ENCODE measurements at regions not wholly inside any gene's neighbourhood (a gene's known extent, or its start where the extent isn't known, plus 50 kb on each side); places are given as distances from the start of the nearest gene placed in this dataset.
"Not testable (repeated sequence)": the region's sequence is repeated elsewhere in the genome, so short reads cannot be mapped to it uniquely, and the experiment has no call there.

DNA sequence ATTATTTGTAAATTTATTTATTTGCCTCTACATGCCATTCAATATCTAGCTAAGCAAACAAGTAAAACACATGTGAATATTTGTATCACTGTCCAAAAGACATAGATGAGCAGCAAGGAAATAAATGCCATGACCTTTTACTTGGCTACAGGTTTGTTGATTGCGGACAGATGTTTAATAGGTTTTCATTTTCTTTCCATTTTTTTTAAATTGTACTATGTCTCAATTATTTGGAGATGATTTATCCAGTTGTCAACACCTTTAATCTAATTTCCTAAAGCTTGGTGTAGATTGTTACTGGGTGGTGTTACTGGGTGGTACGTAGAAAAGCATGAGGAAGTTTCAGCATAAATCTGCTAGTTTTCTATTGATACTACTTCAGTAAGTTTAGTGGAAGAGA, 560.6 kb upstream of the SPRY2 start:
- Mint-ChIP-seq H3K27ac (no peak overlapping the region), H3K27me3 (no peaks in the 10 kb centered on the region), H3K4me3 (no peak overlapping the region), H3K4me1 (ENCODE audit: low read depth) (no peaks in the 10 kb centered on the region), H3K36me3 (ENCODE audit: low read depth) (no peaks in the 10 kb centered on the region), H3K9me3 (peaks cover 5% of the 10 kb centered on the region)

DNA sequence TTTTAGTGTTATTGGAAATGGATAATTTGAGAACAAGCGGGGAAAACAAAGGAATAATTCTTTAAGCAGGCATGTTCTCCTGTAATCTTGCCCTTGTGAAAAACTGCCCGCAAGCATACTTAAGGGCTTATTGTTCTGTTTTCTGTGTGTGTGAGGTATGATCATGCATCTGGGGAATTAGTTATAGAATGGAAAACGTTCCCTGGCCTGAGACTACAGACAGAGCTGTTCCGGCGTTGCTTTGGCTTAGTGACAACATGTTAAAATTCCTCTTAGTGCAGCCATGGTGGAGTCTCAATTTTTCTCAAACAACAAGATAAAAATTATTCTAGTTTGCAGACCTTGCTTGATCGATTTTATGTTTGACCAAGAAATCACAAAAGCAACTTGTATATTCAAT, 560.2 kb upstream of the SPRY2 start:
- Mint-ChIP-seq H3K4me1 (ENCODE audit: low read depth) (no peaks in the 10 kb centered on the region), H3K27ac (no peak overlapping the region), H3K9me3 (peaks cover 5% of the 10 kb centered on the region), H3K27me3 (no peaks in the 10 kb centered on the region), H3K4me3 (no peak overlapping the region), H3K36me3 (ENCODE audit: low read depth) (no peaks in the 10 kb centered on the region)

DNA sequence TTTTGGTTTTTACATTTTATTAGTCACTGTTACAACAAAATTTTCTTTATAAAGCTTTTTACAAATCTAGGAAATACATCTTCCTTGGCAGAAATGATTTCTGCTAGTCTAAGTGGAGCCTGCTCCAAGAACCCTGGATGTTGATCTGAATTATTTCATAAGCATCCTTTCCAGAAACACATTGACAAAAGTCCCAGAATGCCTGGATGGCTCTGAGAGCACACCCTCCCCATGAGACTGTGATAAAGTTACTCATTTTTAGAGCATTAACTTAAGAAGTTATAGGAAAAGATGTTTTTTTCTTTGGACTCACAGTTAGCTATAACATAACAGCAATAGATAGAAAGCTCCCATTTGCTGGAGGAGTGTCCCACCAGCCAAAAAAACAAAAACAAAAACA, 559.6 kb upstream of the SPRY2 start:
- Mint-ChIP-seq H3K9me3 (peaks cover 5% of the 10 kb centered on the region), H3K27me3 (no peaks in the 10 kb centered on the region), H3K36me3 (ENCODE audit: low read depth) (no peaks in the 10 kb centered on the region), H3K4me1 (ENCODE audit: low read depth) (no peaks in the 10 kb centered on the region), H3K27ac (no peak overlapping the region), H3K4me3 (no peak overlapping the region)

DNA sequence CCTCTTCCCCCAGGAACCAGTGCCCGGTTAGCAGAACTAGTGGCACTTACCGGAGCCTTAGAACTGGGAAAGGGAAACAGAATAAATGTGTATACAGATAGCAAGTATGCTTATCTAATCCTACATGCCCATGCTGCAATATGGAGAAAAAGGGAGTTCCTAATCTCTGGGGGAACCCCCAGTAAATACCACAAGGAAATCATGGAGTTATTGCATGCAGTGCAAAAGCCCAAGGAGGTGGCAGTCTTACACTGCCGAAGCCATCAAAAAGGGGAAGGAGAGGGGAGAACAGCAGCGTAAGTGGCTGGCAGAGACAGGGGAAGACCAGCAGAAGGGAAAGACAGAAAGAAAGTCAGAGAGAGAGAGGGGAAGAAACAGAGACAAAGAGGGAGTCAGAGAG, 556.7 kb upstream of the SPRY2 start:
- H3K4me3 Mint-ChIP-seq; H3K9me3 Mint-ChIP-seq; H3K4me1 Mint-ChIP-seq (ENCODE audit: low read depth); H3K27ac Mint-ChIP-seq; H3K27me3 Mint-ChIP-seq; H3K36me3 Mint-ChIP-seq (ENCODE audit: low read depth): not testable (repeated sequence)

DNA sequence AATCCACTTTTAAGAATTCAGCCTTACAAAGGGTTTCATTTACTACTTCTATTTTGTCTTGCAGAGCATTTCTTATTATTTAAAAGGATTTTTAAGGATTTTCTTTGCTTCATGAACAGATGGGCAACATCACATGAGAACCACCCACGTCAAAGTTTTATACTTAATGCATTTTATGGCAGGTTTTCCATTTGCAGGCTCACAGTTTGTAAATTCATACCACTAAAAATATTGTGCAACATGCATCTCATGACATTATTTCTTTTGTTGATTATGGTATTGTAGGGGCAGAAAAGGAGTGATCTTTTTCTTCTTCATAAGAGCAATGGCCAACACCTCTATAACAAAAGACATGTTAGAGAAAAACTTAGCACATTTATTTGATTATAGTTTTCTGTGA, 554.0 kb upstream of the SPRY2 start:
- Mint-ChIP-seq H3K4me1 (ENCODE audit: low read depth) (no peaks in the 10 kb centered on the region), H3K36me3 (ENCODE audit: low read depth) (no peaks in the 10 kb centered on the region), H3K27ac (no peak overlapping the region), H3K27me3 (no peaks in the 10 kb centered on the region), H3K4me3 (no peak overlapping the region), H3K9me3 (no peaks in the 10 kb centered on the region)

DNA sequence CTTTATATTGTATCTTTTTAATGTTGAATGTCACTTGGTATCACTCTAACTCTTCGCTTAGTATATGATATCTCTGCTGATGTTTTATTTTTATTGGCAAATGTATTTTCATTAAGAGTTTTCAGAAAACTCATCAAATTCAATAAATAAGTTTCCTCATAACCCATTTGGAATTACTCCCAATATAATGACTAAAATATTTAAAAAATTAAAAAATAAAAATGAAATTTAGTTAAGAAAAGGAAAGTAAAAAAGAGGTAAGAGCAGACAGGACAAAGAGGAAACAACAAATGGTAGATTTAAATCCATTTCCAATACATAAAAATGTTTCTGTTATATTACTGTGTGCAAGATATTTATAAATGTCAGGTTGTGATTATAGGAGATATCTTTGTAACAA, 548.9 kb upstream of the SPRY2 start:
- Mint-ChIP-seq H3K27me3 (no peaks in the 10 kb centered on the region), H3K9me3 (no peaks in the 10 kb centered on the region), H3K4me3 (no peak overlapping the region), H3K36me3 (ENCODE audit: low read depth) (no peaks in the 10 kb centered on the region), H3K4me1 (ENCODE audit: low read depth) (no peaks in the 10 kb centered on the region), H3K27ac (no peak overlapping the region)

DNA sequence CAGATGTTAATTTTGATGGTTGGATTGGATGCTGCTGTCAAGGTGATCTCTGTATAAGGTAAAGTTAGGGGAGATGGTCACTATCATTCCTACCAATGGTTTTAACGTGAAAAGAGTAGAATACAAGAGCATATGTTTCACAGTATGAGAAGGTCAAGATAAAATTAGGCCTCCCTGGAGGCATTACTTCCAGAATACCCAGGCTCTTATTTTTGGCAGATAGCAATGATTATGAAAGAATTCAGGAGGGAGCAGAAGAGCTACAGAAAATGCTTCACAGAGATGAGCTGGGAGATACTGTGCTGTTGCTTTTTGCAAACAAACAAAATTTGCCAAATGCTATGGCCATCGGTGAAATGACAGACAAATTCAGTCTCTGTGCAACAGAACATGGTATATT, 547.5 kb upstream of the SPRY2 start:
- Mint-ChIP-seq H3K9me3 (no peaks in the 10 kb centered on the region), H3K4me3 (no peak overlapping the region), H3K36me3 (ENCODE audit: low read depth) (no peaks in the 10 kb centered on the region), H3K4me1 (ENCODE audit: low read depth) (no peaks in the 10 kb centered on the region), H3K27me3 (no peaks in the 10 kb centered on the region), H3K27ac (no peak overlapping the region)

DNA sequence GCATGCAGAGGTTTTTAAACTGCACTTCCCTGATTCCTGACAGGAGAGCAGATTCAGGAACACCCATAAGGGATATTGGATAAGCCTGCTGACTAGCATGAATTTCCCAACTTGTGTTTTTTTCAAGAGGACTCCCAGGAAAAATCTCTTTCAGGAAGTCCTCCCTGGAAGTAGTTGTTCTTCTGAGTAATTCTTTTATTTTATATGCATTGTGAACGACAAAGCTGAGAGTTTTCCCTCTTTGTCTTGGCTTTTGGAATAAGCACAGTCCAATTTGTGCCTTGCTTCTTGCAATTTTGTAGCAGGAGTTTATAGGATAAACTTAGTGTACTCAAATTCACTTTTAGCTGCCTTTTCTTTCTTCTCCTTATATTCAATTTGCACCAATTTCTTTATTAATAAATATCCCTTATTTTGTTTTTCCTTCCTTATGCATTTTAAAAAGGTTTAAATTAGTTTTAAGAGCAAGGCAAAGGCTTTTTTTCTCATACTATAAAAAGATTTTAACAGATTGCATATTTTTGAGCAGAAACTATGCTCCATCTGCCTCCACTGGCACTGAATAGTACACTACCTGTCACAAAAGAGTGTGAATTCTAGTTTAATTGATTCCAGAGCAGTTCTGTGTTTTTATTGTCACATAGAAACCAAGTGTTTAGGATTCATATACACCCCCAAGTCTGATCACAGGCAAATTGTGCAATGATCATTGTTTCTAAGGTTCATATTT, 543.3 kb upstream of the SPRY2 start:
- no peaks in the 10 kb centered on the region for H3K4me1 Mint-ChIP-seq (ENCODE audit: low read depth)
- no peak overlapping the region for H3K4me3 Mint-ChIP-seq
- H3K27me3 Mint-ChIP-seq: no peaks in the 10 kb centered on the region
- H3K9me3 Mint-ChIP-seq: peaks cover 4% of the 10 kb centered on the region
- H3K27ac Mint-ChIP-seq: no peak overlapping the region
- H3K36me3 Mint-ChIP-seq (ENCODE audit: low read depth): no peaks in the 10 kb centered on the region

DNA sequence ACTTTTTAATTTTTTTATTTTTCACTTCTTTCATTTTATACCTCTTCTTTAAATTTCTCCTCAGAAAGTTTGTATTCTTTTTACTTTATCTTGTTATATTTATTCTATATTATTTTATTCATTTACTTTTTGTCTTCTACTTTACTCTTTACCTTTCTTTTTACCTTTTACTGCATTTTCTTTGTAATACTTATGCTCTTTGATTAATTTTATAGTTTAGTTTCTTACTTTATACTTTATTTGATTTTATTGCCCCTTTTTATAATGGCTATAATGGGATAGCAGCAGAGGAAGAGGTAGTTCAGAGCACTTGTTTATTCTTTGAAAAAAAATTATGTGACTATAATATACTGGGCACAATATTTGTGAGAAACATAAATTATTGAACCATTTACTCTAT, 542.6 kb upstream of the SPRY2 start:
- Mint-ChIP-seq H3K36me3 (ENCODE audit: low read depth) (no peaks in the 10 kb centered on the region), H3K4me3 (no peak overlapping the region), H3K27ac (no peak overlapping the region), H3K9me3 (peaks cover 9% of the 10 kb centered on the region), H3K4me1 (ENCODE audit: low read depth) (no peaks in the 10 kb centered on the region), H3K27me3 (no peaks in the 10 kb centered on the region)

DNA sequence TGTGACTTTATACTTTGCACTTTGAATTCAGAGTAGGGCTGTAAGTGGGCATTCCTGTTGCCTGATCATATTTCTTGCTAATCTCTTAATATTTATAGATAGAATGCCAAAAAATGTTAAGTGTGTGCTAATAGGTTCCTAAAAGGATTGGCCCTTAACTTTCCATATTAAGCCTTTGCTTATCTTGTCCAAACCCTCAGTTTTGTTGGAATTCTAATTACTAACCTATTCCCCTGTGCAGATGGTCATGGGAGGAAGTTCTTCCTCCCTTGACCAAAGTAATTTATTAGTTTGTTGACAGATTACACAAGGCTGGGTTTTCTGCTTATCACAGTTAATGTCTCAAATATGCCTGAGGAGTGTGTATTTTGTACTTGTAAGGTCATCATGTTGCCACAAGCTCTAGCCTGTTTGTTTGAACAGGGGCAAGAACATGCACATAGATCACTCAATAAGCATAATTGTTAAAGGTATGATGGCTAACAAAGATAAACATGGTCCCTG, 541.1 kb upstream of the SPRY2 start:
- Mint-ChIP-seq H3K36me3 (ENCODE audit: low read depth) (no peaks in the 10 kb centered on the region), H3K4me3 (no peak overlapping the region), H3K27ac (no peak overlapping the region), H3K9me3 (peaks cover 10% of the 10 kb centered on the region), H3K27me3 (no peaks in the 10 kb centered on the region), H3K4me1 (ENCODE audit: low read depth) (no peaks in the 10 kb centered on the region)

DNA sequence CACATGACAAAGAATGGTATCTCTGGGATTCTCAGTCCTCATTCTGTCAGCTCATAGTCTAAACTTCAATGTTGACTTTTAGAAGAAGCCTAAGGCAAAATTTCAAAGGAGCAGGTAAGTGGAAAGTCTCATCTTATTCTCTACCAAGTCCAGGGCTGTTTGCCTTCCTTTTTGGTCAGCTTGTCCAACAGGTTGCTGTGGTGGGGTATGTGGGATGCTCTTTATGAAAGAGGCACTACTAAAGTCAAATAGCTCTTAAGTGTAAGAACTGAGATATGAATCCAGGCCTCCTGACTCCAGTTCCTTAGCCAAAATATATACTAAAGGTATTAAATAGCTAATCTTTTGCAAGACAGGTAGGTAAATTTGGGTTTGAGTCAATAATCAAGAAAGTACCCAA, 540.6 kb upstream of the SPRY2 start:
- no peak overlapping the region for H3K4me3 Mint-ChIP-seq
- H3K27me3 Mint-ChIP-seq: no peaks in the 10 kb centered on the region
- H3K27ac Mint-ChIP-seq: no peak overlapping the region
- H3K4me1 Mint-ChIP-seq (ENCODE audit: low read depth): no peaks in the 10 kb centered on the region
- H3K9me3 Mint-ChIP-seq: peaks cover 10% of the 10 kb centered on the region
- no peaks in the 10 kb centered on the region for H3K36me3 Mint-ChIP-seq (ENCODE audit: low read depth)

DNA sequence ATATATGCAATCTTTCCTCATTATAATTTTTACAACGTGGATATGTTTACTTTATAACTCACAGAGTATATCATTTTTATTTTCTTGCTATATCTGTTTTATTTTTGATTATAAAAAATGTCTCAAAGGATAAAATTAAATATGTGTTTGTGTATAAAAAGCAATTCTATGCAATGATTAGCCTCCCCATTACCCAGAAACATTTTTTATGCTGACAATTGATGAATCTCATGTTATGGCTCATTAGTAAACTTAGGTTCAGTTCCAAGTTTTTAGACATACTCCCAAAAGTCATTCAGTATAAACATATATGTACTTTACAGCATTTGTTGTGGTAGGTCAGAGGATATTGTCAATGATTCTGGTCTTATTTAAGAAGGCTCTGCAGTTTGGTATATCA, 540.1 kb upstream of the SPRY2 start:
- H3K27me3 Mint-ChIP-seq: no peaks in the 10 kb centered on the region

DNA sequence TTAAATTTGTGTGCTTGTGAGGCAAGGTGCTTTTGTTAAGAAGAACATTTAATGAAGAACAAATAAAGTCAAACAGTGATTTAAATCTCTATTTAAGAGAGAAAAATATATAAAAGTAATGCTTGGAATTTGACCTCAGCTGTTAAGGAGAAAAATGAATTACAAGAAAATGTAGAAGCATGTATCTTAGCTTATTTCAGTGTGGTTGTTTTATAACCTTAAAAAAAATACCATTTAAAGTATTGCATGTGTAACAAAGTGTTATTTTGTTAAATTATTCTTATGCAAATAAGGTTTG, 537.0 kb upstream of the SPRY2 start:
- no peak overlapping the region for H3K27ac Mint-ChIP-seq
- no peaks in the 10 kb centered on the region for H3K36me3 Mint-ChIP-seq (ENCODE audit: low read depth)
- H3K4me1 Mint-ChIP-seq (ENCODE audit: low read depth): no peaks in the 10 kb centered on the region
- peaks cover 10% of the 10 kb centered on the region for H3K9me3 Mint-ChIP-seq
- H3K4me3 Mint-ChIP-seq: no peak overlapping the region
- no peaks in the 10 kb centered on the region for H3K27me3 Mint-ChIP-seq

More for the DNA sequence above, 540.1 kb upstream of the SPRY2 start:
- Mint-ChIP-seq H3K36me3 (ENCODE audit: low read depth) (no peaks in the 10 kb centered on the region), H3K4me3 (no peak overlapping the region), H3K4me1 (ENCODE audit: low read depth) (no peaks in the 10 kb centered on the region), H3K27ac (no peak overlapping the region), H3K9me3 (peaks cover 10% of the 10 kb centered on the region)

DNA sequence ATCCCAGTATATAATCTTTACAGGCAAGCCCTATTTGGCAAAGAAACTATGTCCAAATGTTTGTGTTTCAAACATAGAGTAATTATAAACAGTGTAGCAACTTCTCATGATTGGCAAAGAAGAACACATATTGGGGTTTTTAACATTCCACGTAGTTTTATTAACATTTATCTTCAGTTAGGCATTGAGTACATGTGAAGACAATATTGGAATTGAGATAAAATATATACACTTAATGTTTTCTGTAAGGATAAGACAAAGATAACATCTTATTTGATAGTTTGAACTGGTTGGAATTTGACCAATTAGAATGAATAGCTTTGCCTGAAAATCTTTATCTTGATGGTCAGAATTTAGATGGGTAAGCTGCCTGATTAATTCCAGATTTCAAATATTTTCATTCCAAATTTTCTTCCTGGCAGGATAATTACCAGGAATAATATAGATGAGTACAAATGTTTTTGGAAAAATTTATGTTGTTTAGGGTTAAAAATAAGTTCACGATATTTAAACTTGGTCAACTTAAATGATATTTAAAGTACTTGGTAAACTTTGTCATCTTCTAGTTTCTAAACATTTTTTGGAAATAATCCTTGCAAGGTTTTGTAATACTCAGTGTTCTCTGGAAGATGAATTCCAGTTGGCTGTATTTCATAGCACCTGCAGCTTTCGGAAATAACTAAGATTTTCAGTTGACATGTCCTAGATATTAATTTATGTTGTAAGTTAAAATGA, 536.5 kb upstream of the SPRY2 start:
- Mint-ChIP-seq H3K27ac (no peak overlapping the region), H3K4me3 (no peak overlapping the region), H3K9me3 (peaks cover 10% of the 10 kb centered on the region), H3K4me1 (ENCODE audit: low read depth) (no peaks in the 10 kb centered on the region), H3K27me3 (no peaks in the 10 kb centered on the region), H3K36me3 (ENCODE audit: low read depth) (no peaks in the 10 kb centered on the region)

DNA sequence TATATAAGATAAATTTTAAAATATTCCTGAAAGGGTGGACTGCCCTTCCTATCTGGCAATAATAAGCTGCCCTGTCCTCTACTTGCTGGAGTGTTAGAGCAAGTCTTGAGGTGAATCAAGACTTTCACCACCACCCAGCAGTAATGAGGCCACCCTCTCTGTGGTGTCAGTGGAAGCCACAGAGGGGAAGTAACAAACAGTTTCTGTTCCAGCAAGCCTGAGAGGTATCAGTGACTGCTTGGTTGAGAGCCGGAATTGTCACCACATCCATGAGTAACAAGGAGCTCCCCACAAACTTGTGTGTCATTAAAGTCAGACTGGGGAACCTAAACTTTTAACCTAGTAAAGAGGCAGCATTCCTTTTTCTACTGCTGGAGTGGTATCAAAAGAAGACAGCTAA, 532.7 kb upstream of the SPRY2 start:
- Mint-ChIP-seq H3K27me3 (no peaks in the 10 kb centered on the region), H3K4me3 (no peak overlapping the region), H3K36me3 (ENCODE audit: low read depth) (no peaks in the 10 kb centered on the region), H3K4me1 (ENCODE audit: low read depth) (no peaks in the 10 kb centered on the region), H3K27ac (no peak overlapping the region), H3K9me3 (peaks cover 2% of the 10 kb centered on the region)

DNA sequence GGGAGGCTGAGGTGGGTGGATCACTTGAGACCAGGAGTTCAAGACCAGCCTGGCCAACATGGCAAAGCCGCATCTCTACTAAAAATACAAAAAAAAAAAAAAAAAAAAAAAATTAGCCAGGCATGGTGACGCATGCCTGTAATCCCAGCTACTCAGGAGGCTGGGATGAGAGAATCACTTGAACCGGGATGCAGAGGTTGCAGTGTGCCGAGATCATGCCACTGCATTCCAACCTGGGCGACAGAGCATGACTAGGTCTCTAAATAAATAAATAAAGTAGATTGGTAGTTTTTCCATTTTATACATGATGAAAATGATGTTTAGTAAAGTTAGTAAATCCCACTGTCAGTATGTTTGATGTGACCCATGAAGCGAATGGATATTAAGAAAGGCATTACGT, 531.0 kb upstream of the SPRY2 start:
- not testable (repeated sequence) for H3K27me3 Mint-ChIP-seq; H3K4me3 Mint-ChIP-seq; H3K36me3 Mint-ChIP-seq (ENCODE audit: low read depth); H3K9me3 Mint-ChIP-seq; H3K4me1 Mint-ChIP-seq (ENCODE audit: low read depth); H3K27ac Mint-ChIP-seq
